Activated naive CD8-positive, alpha-beta T cell (primary cell): ENCODE measurements at regions not wholly inside any gene's neighbourhood (a gene's known extent, or its start where the extent isn't known, plus 50 kb on each side); places are given as distances from the start of the nearest gene placed in this dataset.

Source experiments
- H3K27ac Mint-ChIP-seq: one replicate; pipeline ENCODE4 v1.8.0; 2021; ENCODE audit warnings: mixed read lengths
- H3K27me3 Mint-ChIP-seq: one replicate; pipeline ENCODE4 v1.8.0; 2021; ENCODE audit warnings: mixed read lengths
- H3K36me3 Mint-ChIP-seq: one replicate; pipeline ENCODE4 v1.8.0; 2021; ENCODE audit warnings: mixed read lengths
- H3K4me1 Mint-ChIP-seq: one replicate; pipeline ENCODE4 v1.8.0; 2021; ENCODE audit warnings: low read depth, mixed read lengths
- H3K4me3 Mint-ChIP-seq: one replicate; pipeline ENCODE4 v1.8.0; 2021; ENCODE audit warnings: mild to moderate bottlenecking, mixed read lengths
- H3K9me3 Mint-ChIP-seq: one replicate; pipeline ENCODE4 v1.8.0; 2021; ENCODE audit warnings: low read depth, mixed read lengths

DNA sequence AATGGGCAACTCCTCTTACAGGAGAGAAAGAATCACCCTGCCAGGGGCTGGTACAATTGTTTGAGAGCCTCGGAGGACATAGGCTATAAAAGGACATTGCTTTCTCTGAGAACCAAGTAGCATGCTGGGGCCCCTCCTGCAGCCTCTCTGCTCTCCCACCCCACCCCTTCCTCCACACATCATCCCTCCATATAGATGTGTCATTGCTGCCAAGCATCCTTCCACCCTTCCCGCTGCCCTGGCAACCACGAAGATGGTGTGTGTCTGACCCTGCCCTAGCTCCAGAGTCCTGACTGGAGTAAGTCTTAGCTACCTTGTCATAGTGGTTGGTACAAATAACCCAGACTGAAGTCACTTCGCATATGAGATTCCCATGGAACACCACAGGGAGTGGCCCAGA, 129.7 kb downstream of the SNX5 start:
- peaks cover 2% of the 10 kb centered on the region for H3K27me3 Mint-ChIP-seq
- H3K9me3 Mint-ChIP-seq: no peaks in the 10 kb centered on the region
- no peaks in the 10 kb centered on the region for H3K36me3 Mint-ChIP-seq
- H3K4me3 Mint-ChIP-seq: no peak overlapping the region
- no peak overlapping the region for H3K27ac Mint-ChIP-seq
- peaks cover 2% of the 10 kb centered on the region for H3K4me1 Mint-ChIP-seq

GRCh38 chr20:17837179-17837578, 131.4 kb downstream of the SNX5 start:
- Mint-ChIP-seq H3K27ac (no peak overlapping the region), H3K4me1 (no peaks in the 10 kb centered on the region), H3K27me3 (peaks cover under 1% of the 10 kb centered on the region), H3K9me3 (no peaks in the 10 kb centered on the region), H3K4me3 (no peak overlapping the region), H3K36me3 (no peaks in the 10 kb centered on the region)

- H3K27me3 Mint-ChIP-seq: no peaks in the 10 kb centered on the region
- H3K4me3 Mint-ChIP-seq: no peak overlapping the region
- no peak overlapping the region for H3K27ac Mint-ChIP-seq
- H3K9me3 Mint-ChIP-seq: no peaks in the 10 kb centered on the region
- H3K36me3 Mint-ChIP-seq: no peaks in the 10 kb centered on the region
- no peaks in the 10 kb centered on the region for H3K4me1 Mint-ChIP-seq
These were observed 132.2 kb downstream of the SNX5 start for GRCh38 chr20:17836303-17836861.

- H3K9me3 Mint-ChIP-seq: no peaks in the 10 kb centered on the region
- H3K36me3 Mint-ChIP-seq: no peaks in the 10 kb centered on the region
- no peaks in the 10 kb centered on the region for H3K27me3 Mint-ChIP-seq
- no peak overlapping the region for H3K27ac Mint-ChIP-seq
- H3K4me3 Mint-ChIP-seq: no peak overlapping the region
- H3K4me1 Mint-ChIP-seq: no peaks in the 10 kb centered on the region
These were observed 132.7 kb downstream of the SNX5 start for GRCh38 chr20:17835934-17836300.

- Mint-ChIP-seq H3K27ac (no peak overlapping the region), H3K4me3 (no peak overlapping the region), H3K27me3 (no peaks in the 10 kb centered on the region), H3K4me1 (no peaks in the 10 kb centered on the region), H3K36me3 (no peaks in the 10 kb centered on the region), H3K9me3 (no peaks in the 10 kb centered on the region)
These were observed 133.2 kb downstream of the SNX5 start for GRCh38 chr20:17835240-17835933.

GRCh38 chr20:17834804-17835203, 133.8 kb downstream of the SNX5 start:
- Mint-ChIP-seq H3K9me3 (no peaks in the 10 kb centered on the region), H3K36me3 (no peaks in the 10 kb centered on the region), H3K27me3 (no peaks in the 10 kb centered on the region), H3K27ac (no peak overlapping the region), H3K4me1 (no peaks in the 10 kb centered on the region), H3K4me3 (no peak overlapping the region)

- no peaks in the 10 kb centered on the region for H3K27me3 Mint-ChIP-seq
- H3K9me3 Mint-ChIP-seq: no peaks in the 10 kb centered on the region
- H3K4me3 Mint-ChIP-seq: no peak overlapping the region
- H3K36me3 Mint-ChIP-seq: no peaks in the 10 kb centered on the region
- no peaks in the 10 kb centered on the region for H3K4me1 Mint-ChIP-seq
- no peak overlapping the region for H3K27ac Mint-ChIP-seq
These were observed 133.4 kb downstream of the BANF2 start for GRCh38 chr20:17833036-17833674.

DNA sequence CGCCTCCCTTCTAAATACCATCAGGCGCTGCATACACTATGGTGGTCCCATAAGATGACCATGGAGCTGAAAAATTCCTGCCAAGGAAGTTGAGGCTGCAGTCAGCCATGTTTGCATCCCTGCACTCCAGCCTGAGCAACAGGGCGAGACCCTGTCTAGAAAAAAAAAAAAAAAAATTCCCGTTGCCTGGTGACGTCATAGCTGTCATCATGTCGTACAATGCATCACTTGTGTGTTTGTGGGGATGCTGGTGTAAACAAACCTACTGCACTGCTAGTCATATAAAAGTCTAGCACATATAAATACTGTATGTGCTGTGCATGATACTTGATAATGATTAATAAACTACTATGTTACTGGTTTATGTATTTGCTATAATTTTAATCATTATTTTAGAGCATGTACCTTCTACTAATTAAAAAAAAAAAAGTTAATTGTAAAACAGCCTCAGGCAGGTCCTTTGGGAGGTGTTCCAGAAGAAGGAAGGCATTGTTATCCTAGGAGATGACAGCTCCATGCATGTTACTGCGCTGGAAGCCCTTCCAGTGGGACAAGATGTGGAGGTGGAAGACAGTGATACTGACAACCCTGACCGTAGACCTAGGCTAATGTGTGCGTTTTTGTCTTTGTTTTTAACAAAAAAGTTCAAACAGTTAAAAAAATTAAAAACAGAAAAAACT, 132.6 kb downstream of the BANF2 start:
- H3K9me3 Mint-ChIP-seq: no peaks in the 10 kb centered on the region

DNA sequence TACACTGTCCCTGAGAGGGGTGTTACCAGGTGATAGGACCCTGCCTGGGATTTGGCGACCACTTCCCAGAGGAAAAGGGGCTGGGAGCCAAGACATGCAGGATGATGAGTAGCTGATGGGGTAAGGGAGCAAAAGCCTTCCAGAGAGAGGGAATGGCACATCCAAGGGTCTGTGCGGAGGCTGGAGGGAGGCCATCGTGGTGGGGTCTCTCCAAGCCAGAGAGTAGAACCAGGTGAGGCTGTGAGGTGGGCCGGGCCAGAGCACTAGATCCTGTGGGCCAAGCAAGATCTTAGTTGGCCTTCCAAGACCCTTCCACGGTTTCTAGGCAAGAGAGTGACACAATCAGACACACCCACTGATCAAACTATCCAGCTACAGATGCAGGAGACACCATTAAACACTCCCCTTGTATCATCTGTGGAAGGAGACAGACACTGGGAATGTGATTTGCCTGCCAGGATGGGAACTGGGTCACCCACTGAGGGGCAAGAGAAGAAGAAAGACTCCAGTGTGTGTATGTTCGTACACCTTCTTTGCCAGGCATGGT, 128.9 kb downstream of the BANF2 start:
- Mint-ChIP-seq H3K4me3 (no peak overlapping the region), H3K27me3 (no peaks in the 10 kb centered on the region), H3K4me1 (no peaks in the 10 kb centered on the region), H3K9me3 (no peaks in the 10 kb centered on the region), H3K36me3 (no peaks in the 10 kb centered on the region), H3K27ac (no peak overlapping the region)

More for the DNA sequence above, 132.6 kb downstream of the BANF2 start:
- H3K36me3 Mint-ChIP-seq: no peaks in the 10 kb centered on the region
- no peak overlapping the region for H3K27ac Mint-ChIP-seq
- H3K4me1 Mint-ChIP-seq: no peaks in the 10 kb centered on the region
- no peaks in the 10 kb centered on the region for H3K27me3 Mint-ChIP-seq
- H3K4me3 Mint-ChIP-seq: no peak overlapping the region

- Mint-ChIP-seq H3K9me3 (no peaks in the 10 kb centered on the region), H3K4me3 (no peak overlapping the region), H3K4me1 (no peaks in the 10 kb centered on the region), H3K36me3 (no peaks in the 10 kb centered on the region), H3K27ac (no peak overlapping the region), H3K27me3 (no peaks in the 10 kb centered on the region)
These were observed 128.2 kb downstream of the BANF2 start for GRCh38 chr20:17827759-17828559.

DNA sequence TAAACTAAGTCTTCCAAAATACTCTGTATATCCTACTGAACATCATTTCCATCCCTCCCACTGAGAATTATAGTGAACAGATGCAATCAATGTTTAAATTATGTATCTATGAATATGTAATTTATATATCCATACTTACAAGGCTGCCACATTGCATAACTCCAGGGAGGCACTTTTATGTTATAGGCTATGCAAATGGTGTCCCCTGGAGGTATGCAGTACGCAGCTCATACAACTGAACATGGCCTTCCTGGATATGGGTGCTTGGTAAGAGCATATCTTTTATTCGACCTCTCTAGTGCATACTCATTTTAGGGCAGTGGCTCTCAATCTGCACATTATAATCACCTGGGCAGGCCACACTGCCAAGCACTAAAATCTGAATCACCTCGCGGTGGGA, 127.3 kb downstream of the BANF2 start:
- H3K27me3 Mint-ChIP-seq: no peaks in the 10 kb centered on the region
- no peaks in the 10 kb centered on the region for H3K9me3 Mint-ChIP-seq
- H3K4me1 Mint-ChIP-seq: no peaks in the 10 kb centered on the region
- H3K4me3 Mint-ChIP-seq: no peak overlapping the region
- H3K36me3 Mint-ChIP-seq: no peaks in the 10 kb centered on the region
- no peak overlapping the region for H3K27ac Mint-ChIP-seq

GRCh38 chr20:17825960-17826843, 126.4 kb downstream of the BANF2 start:
- no peaks in the 10 kb centered on the region for H3K36me3 Mint-ChIP-seq
- no peaks in the 10 kb centered on the region for H3K9me3 Mint-ChIP-seq
- H3K27me3 Mint-ChIP-seq: no peaks in the 10 kb centered on the region
- no peaks in the 10 kb centered on the region for H3K4me1 Mint-ChIP-seq
- H3K27ac Mint-ChIP-seq: no peak overlapping the region
- no peak overlapping the region for H3K4me3 Mint-ChIP-seq

GRCh38 chr20:17825252-17825959, 125.6 kb downstream of the BANF2 start:
- Mint-ChIP-seq H3K27me3 (no peaks in the 10 kb centered on the region), H3K4me3 (no peak overlapping the region), H3K27ac (no peak overlapping the region), H3K4me1 (no peaks in the 10 kb centered on the region), H3K9me3 (no peaks in the 10 kb centered on the region), H3K36me3 (no peaks in the 10 kb centered on the region)
